H1 (cell line): ENCODE measurements at regions not wholly inside any gene's neighbourhood (a gene's known extent, or its start where the extent isn't known, plus 50 kb on each side); places are given as distances from the start of the nearest gene placed in this dataset.

Experiments used
- EGR1 ChIP-seq: IDR thresholded peaks from 2 replicates; pipeline ENCODE4 v1.6.1; 2011; ENCODE audit warnings: low read depth, low read length, borderline replicate concordance
- HDAC2 ChIP-seq, 2 experiments: fragments of 300-600 bp in 1 of 2; sonication (generic) in 1 of 2; IDR thresholded peaks; 2 replicates each; pipeline ENCODE4 v1.6.1; 2011 to 2012; ENCODE audit warnings: low read depth in 2 of 2, low read length in 2 of 2, mild to moderate bottlenecking in 2 of 2, moderate library complexity in 2 of 2, borderline replicate concordance in 1 of 2, inconsistent platforms in 1 of 2
- POLR2A ChIP-seq, 2 experiments: IDR thresholded peaks; 1 replicate in 1 of 2; 2 replicates in 1 of 2; pipeline ENCODE4 v1.6.1; 2011; ENCODE audit warnings: low read depth in 2 of 2, low read length in 2 of 2, mild to moderate bottlenecking in 2 of 2; ENCODE audit errors: control extremely low read depth in 1 of 2
- SAP30 ChIP-seq: fragments of 300-600 bp; sonication (generic); IDR thresholded peaks from 2 replicates; pipeline ENCODE4 v1.7.1; 2012; ENCODE audit warnings: low read length, moderate library complexity, mild to moderate bottlenecking, inconsistent platforms; ENCODE audit not compliant: insufficient read depth, insufficient replicate concordance
- TCF12 ChIP-seq: IDR thresholded peaks from 2 replicates; pipeline ENCODE4 v1.6.1; 2011; ENCODE audit warnings: low read depth, mild to moderate bottlenecking, low read length
- USF2 ChIP-seq: IDR thresholded peaks from 2 replicates; pipeline ENCODE4 v1.6.1; 2011; ENCODE audit warnings: low read length, improper control_type of control experiment
- TF ChIP-seq, protein P1 (sequence below): IDR thresholded peaks from 2 replicates; pipeline ENCODE4 v1.6.1; 2012; ENCODE audit warnings: inconsistent platforms
- TF ChIP-seq, protein P2 (sequence below), 3 experiments: IDR thresholded peaks; 1 replicate in 2 of 3; 2 replicates in 1 of 3; pipeline versions ENCODE4 v1.5.1 to v1.6.1; 2011; ENCODE audit warnings: low read length in 3 of 3, mild to moderate bottlenecking in 3 of 3, inconsistent platforms in 2 of 3, low read depth in 1 of 3, moderate library complexity in 1 of 3; ENCODE audit not compliant: insufficient read depth in 1 of 3; ENCODE audit errors: control extremely low read depth in 1 of 3

DNA sequence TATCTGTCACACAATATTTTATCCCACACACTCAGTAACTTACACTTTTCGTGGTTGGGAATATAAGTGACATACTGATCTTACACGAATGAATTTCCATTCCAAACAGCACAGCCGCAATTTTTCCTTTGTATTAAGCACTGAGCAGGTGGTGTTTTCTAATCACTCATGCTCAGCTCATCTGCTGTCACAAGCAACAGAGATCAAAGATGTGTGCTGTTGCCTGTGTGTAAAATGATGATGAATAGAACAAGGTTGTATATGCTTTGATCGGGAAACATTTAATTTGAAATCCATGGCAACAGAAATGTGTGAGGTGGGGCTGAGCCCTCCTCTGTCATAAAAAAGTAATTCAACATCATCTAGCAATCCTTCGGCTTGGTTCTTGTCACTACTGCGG lies 927.7 kb upstream of the MBL2 start:
- TF ChIP-seq, protein P1, sequence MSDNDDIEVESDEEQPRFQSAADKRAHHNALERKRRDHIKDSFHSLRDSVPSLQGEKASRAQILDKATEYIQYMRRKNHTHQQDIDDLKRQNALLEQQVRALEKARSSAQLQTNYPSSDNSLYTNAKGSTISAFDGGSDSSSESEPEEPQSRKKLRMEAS: no peak
- TF ChIP-seq POLR2A (IDR thresholded peaks at IDR 0.05; ENCODE audit: control extremely low read depth in 1 of 2, low read depth in 2 of 2, low read length in 2 of 2) (no peak), USF2 (no peak), SAP30 (no peak), HDAC2 (IDR thresholded peaks at IDR 0.05; ENCODE audit: borderline replicate concordance in 1 of 2, low read depth in 2 of 2, low read length in 2 of 2) (no peak), EGR1 (no peak), TCF12 (no peak)
- TF ChIP-seq, protein P2, sequence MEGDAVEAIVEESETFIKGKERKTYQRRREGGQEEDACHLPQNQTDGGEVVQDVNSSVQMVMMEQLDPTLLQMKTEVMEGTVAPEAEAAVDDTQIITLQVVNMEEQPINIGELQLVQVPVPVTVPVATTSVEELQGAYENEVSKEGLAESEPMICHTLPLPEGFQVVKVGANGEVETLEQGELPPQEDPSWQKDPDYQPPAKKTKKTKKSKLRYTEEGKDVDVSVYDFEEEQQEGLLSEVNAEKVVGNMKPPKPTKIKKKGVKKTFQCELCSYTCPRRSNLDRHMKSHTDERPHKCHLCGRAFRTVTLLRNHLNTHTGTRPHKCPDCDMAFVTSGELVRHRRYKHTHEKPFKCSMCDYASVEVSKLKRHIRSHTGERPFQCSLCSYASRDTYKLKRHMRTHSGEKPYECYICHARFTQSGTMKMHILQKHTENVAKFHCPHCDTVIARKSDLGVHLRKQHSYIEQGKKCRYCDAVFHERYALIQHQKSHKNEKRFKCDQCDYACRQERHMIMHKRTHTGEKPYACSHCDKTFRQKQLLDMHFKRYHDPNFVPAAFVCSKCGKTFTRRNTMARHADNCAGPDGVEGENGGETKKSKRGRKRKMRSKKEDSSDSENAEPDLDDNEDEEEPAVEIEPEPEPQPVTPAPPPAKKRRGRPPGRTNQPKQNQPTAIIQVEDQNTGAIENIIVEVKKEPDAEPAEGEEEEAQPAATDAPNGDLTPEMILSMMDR (IDR thresholded peaks at IDR 0.05; ENCODE audit: control extremely low read depth in 1 of 3, insufficient read depth in 1 of 3, low read depth in 1 of 3, low read length in 3 of 3): no peak
